WERI-Rb-1 (cell line): ENCODE measurements at regions not wholly inside any gene's neighbourhood (a gene's known extent, or its start where the extent isn't known, plus 50 kb on each side); places are given as distances from the start of the nearest gene placed in this dataset.

Experiments
- DNase-seq: peaks from one replicate; pipeline ENCODE4 v3.0.0-alpha.2; 2020
- H3K27ac ChIP-seq: fragments of 250-450 bp; sonication (Bioruptor Pico); 2 replicates; pipeline ENCODE4 v1.5.1; 2020; ENCODE audit warnings: mild to moderate bottlenecking, moderate library complexity
- H3K27me3 ChIP-seq: fragments of 250-450 bp; sonication (Bioruptor Pico); 2 replicates; pipeline ENCODE4 v1.5.1; 2021; ENCODE audit warnings: mild to moderate bottlenecking, low read depth, moderate library complexity; ENCODE audit not compliant: insufficient read depth, severe bottlenecking
- H3K36me3 ChIP-seq: fragments of 250-450 bp; sonication (Bioruptor Pico); 2 replicates; pipeline ENCODE4 v1.5.1; 2020; ENCODE audit warnings: mild to moderate bottlenecking, moderate library complexity
- H3K4me3 ChIP-seq: 2 replicates; pipeline ENCODE4 v1.5.1; 2011; ENCODE audit warnings: low read depth, mild to moderate bottlenecking, control low read depth, low read length
- H3K9me3 ChIP-seq: fragments of 250-450 bp; sonication (Bioruptor Pico); 2 replicates; pipeline ENCODE4 v1.5.1; 2021; ENCODE audit warnings: mild to moderate bottlenecking, moderate library complexity; ENCODE audit not compliant: severe bottlenecking
- TF ChIP-seq, protein P1 (sequence below): IDR thresholded peaks from 2 replicates; pipeline ENCODE4 v1.5.1; 2011; ENCODE audit warnings: low read depth, mild to moderate bottlenecking, control low read depth, inconsistent platforms, low read length

DNA sequence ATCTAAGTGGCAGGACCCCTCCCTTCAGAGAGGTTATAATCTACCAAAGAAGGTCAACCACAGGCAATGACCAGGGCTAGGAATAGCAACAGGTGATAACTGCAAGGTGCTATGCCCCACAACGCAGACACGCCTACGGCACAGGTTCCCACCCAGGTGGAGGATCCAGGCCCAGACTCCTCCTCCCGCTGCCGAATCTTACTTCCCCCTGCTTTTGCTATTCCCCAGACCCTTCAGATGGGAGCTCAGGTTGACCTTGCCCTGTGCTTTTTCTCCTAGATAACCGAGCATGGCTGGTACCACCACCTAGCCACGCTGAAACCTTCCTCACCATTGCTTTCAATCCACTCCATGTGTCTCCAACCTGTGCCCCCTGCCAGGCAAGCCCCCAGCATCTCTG lies 142.2 kb upstream of the IGF1R start:
- TF ChIP-seq, protein P1, sequence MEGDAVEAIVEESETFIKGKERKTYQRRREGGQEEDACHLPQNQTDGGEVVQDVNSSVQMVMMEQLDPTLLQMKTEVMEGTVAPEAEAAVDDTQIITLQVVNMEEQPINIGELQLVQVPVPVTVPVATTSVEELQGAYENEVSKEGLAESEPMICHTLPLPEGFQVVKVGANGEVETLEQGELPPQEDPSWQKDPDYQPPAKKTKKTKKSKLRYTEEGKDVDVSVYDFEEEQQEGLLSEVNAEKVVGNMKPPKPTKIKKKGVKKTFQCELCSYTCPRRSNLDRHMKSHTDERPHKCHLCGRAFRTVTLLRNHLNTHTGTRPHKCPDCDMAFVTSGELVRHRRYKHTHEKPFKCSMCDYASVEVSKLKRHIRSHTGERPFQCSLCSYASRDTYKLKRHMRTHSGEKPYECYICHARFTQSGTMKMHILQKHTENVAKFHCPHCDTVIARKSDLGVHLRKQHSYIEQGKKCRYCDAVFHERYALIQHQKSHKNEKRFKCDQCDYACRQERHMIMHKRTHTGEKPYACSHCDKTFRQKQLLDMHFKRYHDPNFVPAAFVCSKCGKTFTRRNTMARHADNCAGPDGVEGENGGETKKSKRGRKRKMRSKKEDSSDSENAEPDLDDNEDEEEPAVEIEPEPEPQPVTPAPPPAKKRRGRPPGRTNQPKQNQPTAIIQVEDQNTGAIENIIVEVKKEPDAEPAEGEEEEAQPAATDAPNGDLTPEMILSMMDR: no peak
- no peak for DNase-seq
- Histone ChIP-seq H3K9me3 (peaks cover 3% of the 10 kb centered on the region), H3K36me3 (no peaks in the 10 kb centered on the region), H3K27me3 (peaks cover 90% of the 10 kb centered on the region), H3K27ac (no peak overlapping the region), H3K4me3 (no peak overlapping the region)

DNA sequence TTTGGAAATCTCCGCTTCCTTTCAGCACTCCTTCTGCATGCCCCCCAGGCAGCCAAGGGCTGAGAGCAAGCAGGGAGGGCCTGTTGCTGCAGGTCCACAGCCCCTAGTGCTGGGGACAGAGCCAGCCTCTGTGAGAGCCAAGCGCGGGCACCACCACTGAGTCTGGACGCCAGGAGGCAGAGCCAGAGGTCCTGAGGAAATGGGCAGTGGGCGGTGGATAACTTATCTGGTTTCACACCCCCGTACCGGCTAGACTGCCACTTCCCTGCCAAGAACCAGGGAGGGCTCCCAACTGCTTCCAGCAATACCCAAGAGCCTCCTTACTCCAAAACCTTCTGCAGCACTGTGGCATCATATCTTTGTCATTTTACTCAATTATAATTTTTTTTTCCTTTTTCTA lies 141.6 kb upstream of the IGF1R start:
- Histone ChIP-seq H3K4me3 (no peak overlapping the region), H3K27me3 (peaks cover 84% of the 10 kb centered on the region), H3K9me3 (peaks cover 3% of the 10 kb centered on the region), H3K27ac (no peak overlapping the region), H3K36me3 (no peaks in the 10 kb centered on the region)
- TF ChIP-seq, protein P1: no peak
- DNase-seq: no peak

DNA sequence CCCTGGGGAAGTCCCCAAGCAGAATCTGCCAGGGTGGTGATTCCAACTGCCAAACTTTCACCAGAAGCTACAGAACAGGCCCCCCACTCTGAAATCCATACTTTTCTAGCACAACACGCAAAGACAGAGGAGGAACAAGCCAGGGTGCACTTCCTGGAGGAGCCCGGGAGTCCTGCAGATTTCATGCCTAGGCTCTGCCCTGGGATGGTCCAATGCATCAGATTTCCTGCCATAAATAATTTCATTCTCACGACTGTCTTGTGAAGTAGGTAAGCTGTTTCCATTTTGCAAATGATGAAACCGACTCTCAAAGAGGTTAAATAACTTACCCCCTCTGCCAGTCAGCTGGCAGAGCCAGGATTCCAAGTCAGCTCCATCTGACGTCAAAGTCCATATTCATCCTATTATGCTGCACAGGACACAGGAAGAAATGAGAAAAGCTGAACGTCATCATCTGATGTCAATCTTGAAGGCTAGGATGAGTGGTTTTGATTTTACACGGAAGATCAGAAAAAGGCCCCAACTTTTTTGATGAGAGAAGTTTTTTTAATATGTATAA lies 134.8 kb upstream of the IGF1R start:
- Histone ChIP-seq H3K27me3 (peaks cover 62% of the 10 kb centered on the region), H3K4me3 (no peak overlapping the region), H3K27ac (no peak overlapping the region), H3K36me3 (no peaks in the 10 kb centered on the region), H3K9me3 (peaks cover 3% of the 10 kb centered on the region)
- TF ChIP-seq, protein P1: no peak
- no peak for DNase-seq

DNA sequence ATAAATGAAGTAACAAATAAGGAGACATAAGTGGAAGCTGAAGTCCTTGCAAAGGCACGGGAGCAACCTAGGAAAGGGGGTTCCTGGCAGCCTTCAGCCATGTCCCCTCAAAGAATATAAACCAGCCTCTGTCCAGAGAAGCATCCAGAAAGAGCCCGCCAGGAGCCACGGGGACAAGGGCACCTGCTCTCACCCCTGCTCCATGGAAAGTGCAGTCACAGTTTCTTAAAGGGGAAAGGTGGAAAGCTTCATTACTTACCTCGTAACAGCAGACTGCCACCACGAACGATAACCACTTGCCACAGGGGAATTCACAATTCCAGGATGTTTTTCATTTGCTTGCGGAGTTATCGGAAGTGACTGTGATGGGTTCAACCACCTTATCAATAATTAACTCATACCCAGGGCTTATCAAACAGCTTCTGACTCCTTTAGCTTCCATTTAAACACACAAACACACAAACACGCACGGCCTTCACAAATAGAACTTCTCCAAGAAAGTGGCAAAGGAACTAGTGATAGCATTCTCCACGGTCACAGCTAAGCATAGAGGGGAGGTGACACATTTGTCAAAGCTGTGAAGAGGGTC lies 134.2 kb upstream of the IGF1R start:
- H3K4me3 ChIP-seq: no peak overlapping the region
- TF ChIP-seq, protein P1: no peak
- H3K27me3 ChIP-seq: peaks cover 63% of the 10 kb centered on the region
- DNase-seq: no peak
- H3K27ac ChIP-seq: no peak overlapping the region
- no peaks in the 10 kb centered on the region for H3K36me3 ChIP-seq
- peaks cover 3% of the 10 kb centered on the region for H3K9me3 ChIP-seq

DNA sequence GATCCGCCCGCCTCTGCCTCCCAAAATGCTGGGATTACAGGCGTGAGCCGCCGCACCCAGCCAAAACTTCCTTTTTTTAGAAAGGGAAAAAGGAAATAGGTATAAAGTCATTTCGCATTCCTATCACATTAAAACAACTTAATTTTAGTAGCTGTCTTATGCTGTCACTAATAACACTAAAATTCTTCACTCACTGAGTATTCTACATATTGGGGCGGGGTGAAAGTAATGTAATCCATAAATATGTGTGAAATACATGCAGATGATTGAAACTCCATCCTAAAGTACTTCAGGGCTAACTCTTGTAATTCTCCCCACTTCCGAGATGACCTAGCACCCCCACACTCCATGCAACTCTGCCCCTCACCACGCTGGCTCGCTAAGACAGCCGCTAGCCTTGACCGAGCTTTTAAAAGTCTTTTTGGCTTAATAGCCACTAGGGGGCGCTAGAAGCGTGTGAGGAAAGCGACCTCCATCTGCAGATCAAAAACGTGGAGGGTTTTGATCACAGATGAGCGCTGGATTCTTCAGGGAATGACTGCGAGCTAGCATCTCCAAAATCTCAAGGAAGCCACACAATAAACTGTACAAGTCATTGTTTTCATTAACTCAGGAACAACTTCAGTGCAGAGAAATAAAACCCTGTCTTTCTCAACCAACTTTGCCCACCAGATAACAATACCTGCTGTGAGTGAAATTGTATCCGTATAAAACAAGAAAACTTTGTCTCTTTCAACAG lies 129.3 kb upstream of the IGF1R start:
- Histone ChIP-seq H3K27me3 (peaks cover 55% of the 10 kb centered on the region), H3K9me3 (no peaks in the 10 kb centered on the region), H3K4me3 (no peak overlapping the region), H3K27ac (no peak overlapping the region), H3K36me3 (no peaks in the 10 kb centered on the region)
- TF ChIP-seq, protein P1: peak; percentile 61
- peak; percentile 46 for DNase-seq
